ENCODE measurements at regions not wholly inside any gene's neighbourhood (a gene's known extent, or its start where the extent isn't known, plus 50 kb on each side); places are given as distances from the start of the nearest gene placed in this dataset.

- H3K27ac ChIP-seq, result no peak overlapping the region
Observed at GRCh38 chr4:24330172-24330571, 254.2 kb downstream of the DHX15 start.

GRCh38 chr4:24328711-24329110 lies 255.6 kb downstream of the DHX15 start:
- H3K27ac ChIP-seq, result no peak overlapping the region
- no peak for TF ChIP-seq CTCF (conservative IDR thresholded peaks at IDR 0.05)
- no peak for TF ChIP-seq ZFX (IDR thresholded peaks at IDR 0.05)

More at GRCh38 chr4:24330172-24330571, 254.2 kb downstream of the DHX15 start:
- TF ChIP-seq ZFX (IDR thresholded peaks at IDR 0.05), result no peak
- no peak for TF ChIP-seq CTCF (conservative IDR thresholded peaks at IDR 0.05)

- H3K27ac ChIP-seq, result no peak overlapping the region
- TF ChIP-seq ZFX (IDR thresholded peaks at IDR 0.05) (no peak), CTCF (conservative IDR thresholded peaks at IDR 0.05) (no peak)
Observed at GRCh38 chr4:24328310-24328709, 256.0 kb downstream of the DHX15 start.

GRCh38 chr4:24322995-24323394 lies 261.4 kb downstream of the DHX15 start:
- H3K27ac ChIP-seq, result no peak overlapping the region
- TF ChIP-seq CTCF (conservative IDR thresholded peaks at IDR 0.05) (no peak), ZFX (IDR thresholded peaks at IDR 0.05) (no peak)

- no peak overlapping the region for H3K27ac ChIP-seq
- TF ChIP-seq ZFX (IDR thresholded peaks at IDR 0.05) (no peak), CTCF (conservative IDR thresholded peaks at IDR 0.05) (no peak)
Observed at GRCh38 chr4:24322511-24322910, 261.8 kb downstream of the DHX15 start.

- no peak overlapping the region for H3K27ac ChIP-seq
- no peak for TF ChIP-seq CTCF (conservative IDR thresholded peaks at IDR 0.05)
- no peak for TF ChIP-seq ZFX (IDR thresholded peaks at IDR 0.05)
Observed at GRCh38 chr4:24321616-24322015, 262.7 kb downstream of the DHX15 start.

GRCh38 chr4:24321131-24321530 lies 263.2 kb downstream of the DHX15 start:
- TF ChIP-seq CTCF (conservative IDR thresholded peaks at IDR 0.05), result no peak
- no peak for TF ChIP-seq ZFX (IDR thresholded peaks at IDR 0.05)
- H3K27ac ChIP-seq, result no peak overlapping the region
